ENCODE measurements at regions not wholly inside any gene's neighbourhood (a gene's known extent, or its start where the extent isn't known, plus 50 kb on each side); places are given as distances from the start of the nearest gene placed in this dataset.

DNA sequence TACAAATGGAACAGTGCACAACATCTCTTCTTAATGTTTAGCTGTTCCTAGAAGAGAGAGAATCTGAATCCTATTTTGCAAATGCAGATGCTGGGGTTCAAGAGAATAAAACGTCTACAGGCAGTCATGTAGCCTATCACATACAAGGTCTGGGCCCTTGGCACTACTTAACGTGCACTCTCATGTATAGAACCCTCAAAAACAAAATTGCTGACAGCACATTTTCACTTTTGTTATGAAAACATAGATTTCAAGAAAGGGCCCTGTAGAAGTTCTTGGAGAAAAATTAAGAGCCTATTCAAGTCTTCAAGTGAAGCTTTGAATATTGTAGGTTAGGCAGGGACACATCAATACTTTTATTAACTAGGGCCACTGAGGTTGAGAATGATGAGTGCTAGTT is 504.3 kb upstream of the FAM98A start:
- TF ChIP-seq, protein P1, sequence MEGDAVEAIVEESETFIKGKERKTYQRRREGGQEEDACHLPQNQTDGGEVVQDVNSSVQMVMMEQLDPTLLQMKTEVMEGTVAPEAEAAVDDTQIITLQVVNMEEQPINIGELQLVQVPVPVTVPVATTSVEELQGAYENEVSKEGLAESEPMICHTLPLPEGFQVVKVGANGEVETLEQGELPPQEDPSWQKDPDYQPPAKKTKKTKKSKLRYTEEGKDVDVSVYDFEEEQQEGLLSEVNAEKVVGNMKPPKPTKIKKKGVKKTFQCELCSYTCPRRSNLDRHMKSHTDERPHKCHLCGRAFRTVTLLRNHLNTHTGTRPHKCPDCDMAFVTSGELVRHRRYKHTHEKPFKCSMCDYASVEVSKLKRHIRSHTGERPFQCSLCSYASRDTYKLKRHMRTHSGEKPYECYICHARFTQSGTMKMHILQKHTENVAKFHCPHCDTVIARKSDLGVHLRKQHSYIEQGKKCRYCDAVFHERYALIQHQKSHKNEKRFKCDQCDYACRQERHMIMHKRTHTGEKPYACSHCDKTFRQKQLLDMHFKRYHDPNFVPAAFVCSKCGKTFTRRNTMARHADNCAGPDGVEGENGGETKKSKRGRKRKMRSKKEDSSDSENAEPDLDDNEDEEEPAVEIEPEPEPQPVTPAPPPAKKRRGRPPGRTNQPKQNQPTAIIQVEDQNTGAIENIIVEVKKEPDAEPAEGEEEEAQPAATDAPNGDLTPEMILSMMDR (conservative IDR thresholded peaks at IDR 0.05) = no peak
- no peak for TF ChIP-seq EZH2 (IDR thresholded peaks at IDR 0.05; ENCODE audit: low read depth)

Measured in PC-9 (cell line).